ENCODE measurements at regions not wholly inside any gene's neighbourhood (a gene's known extent, or its start where the extent isn't known, plus 50 kb on each side); places are given as distances from the start of the nearest gene placed in this dataset.

DNA sequence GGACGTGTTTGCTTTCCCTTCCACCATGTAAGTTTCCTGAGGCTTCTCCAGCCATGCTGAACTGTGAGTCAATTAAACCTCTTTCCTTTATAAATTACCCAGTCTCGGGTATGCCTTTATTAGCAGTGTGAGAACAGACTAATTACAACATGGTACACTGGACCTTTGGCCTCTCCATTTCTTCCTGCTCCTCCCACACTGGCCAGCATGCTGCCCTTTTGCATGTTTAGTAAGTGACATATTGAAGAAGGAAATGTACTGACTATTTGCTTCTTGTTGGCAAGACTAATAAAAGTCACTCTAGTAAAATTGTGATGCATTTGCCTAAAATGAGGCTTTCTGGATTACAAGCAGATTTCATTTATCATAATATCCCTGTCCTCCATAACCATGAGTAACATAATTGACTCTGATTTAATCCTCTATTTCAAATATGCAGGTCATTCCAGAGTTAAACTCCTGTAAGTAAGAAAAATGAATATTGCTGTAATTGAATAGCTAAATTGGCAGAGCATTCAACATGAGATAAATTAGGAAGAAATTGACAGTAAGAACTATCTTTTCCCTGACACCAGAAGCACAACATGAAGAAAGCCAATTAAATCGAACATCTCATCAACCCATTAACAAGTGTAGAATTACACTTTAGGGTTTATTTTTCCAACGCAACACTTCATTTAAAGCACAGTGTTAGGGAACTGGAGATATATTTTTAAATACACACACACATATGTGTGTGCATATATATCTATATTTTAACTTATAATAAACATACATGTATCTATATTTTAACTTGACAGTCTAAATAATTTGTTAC, 427.8 kb upstream of the ZP4 start:
- DNase-seq = no peak
- H3K27me3 ChIP-seq = no peaks in the 10 kb centered on the region
- no peak for TF ChIP-seq POLR2A (IDR thresholded peaks at IDR 0.05)
- TF ChIP-seq, protein P1, sequence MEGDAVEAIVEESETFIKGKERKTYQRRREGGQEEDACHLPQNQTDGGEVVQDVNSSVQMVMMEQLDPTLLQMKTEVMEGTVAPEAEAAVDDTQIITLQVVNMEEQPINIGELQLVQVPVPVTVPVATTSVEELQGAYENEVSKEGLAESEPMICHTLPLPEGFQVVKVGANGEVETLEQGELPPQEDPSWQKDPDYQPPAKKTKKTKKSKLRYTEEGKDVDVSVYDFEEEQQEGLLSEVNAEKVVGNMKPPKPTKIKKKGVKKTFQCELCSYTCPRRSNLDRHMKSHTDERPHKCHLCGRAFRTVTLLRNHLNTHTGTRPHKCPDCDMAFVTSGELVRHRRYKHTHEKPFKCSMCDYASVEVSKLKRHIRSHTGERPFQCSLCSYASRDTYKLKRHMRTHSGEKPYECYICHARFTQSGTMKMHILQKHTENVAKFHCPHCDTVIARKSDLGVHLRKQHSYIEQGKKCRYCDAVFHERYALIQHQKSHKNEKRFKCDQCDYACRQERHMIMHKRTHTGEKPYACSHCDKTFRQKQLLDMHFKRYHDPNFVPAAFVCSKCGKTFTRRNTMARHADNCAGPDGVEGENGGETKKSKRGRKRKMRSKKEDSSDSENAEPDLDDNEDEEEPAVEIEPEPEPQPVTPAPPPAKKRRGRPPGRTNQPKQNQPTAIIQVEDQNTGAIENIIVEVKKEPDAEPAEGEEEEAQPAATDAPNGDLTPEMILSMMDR (IDR thresholded peaks at IDR 0.05) = no peak
- 74 to 79% methylated on average over 4 of the region's 4 CpGs for WGBS, 2 donors
- no peaks in the 10 kb centered on the region for H3K36me3 ChIP-seq
- no peaks in the 10 kb centered on the region for H3K9me3 ChIP-seq
- H3K4me3 ChIP-seq (replicated peaks in 1 of 3) = no peak overlapping the region
- intact Hi-C loops (cut with DNase I) = no loop called here
- no peaks in the 10 kb centered on the region for H3K4me1 ChIP-seq
- H3K27ac ChIP-seq = no peak overlapping the region

DNA sequence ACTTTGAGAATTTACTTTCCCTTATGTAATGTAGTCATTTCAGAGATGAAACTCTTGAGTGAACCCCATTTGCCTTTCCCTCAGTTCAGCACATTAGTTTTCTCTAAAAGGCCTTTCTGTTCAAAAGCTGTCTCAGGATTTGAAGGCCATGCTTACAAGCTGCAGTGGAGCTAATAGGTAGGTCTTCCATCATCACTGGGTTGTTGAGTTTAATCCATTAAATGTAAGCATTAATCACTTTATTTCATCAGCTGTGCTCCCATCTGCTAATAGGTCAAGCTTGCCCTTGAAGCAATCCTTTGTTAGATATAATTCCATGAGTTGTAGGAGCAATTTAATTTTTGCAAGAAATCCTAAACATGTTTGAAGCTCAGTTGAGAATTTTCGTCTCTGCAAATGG, 422.2 kb upstream of the ZP4 start:
- no peak overlapping the region for H3K4me3 ChIP-seq (replicated peaks in 1 of 3)
- no peak for TF ChIP-seq POLR2A (IDR thresholded peaks at IDR 0.05)
- no peaks in the 10 kb centered on the region for H3K4me1 ChIP-seq
- H3K9me3 ChIP-seq = no peaks in the 10 kb centered on the region
- no peaks in the 10 kb centered on the region for H3K36me3 ChIP-seq
- intact Hi-C loops (cut with DNase I) = no loop called here
- H3K27me3 ChIP-seq = no peaks in the 10 kb centered on the region
- no peak overlapping the region for H3K27ac ChIP-seq
- no peak for DNase-seq
- 83 to 89% methylated on average over 1 of the region's 1 CpG for WGBS, 2 donors

DNA sequence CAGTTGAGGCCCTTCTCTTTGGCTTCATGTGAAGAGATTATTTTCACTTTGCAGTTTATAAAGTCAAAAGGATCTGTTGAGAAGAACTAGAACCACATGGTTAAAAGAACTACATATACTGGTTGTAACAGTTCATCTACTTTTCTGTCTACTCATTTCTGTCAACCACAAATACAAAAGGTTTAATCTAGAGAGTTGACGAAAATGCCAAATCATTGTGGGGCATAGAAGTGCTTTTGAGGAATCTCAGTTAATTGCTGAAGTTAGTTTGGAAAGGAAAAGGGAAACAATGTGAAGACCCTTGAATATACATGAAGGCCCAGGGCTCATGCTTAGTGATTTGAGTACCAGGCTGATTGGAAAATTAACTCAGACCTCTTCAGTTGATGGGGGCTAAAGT, 415.7 kb upstream of the ZP4 start:
- Histone ChIP-seq H3K36me3 (no peaks in the 10 kb centered on the region), H3K27ac (no peak overlapping the region), H3K4me3 (replicated peaks in 1 of 3) (no peak overlapping the region), H3K9me3 (no peaks in the 10 kb centered on the region), H3K4me1 (no peaks in the 10 kb centered on the region), H3K27me3 (no peaks in the 10 kb centered on the region)
- WGBS, 2 donors = 57 to 67% methylated on average over 1 of the region's 1 CpG
- TF ChIP-seq, protein P1 (IDR thresholded peaks at IDR 0.05) = no peak
- no peak for TF ChIP-seq POLR2A (IDR thresholded peaks at IDR 0.05)
- intact Hi-C loops (cut with DNase I) = no loop called here
- no peak for DNase-seq

DNA sequence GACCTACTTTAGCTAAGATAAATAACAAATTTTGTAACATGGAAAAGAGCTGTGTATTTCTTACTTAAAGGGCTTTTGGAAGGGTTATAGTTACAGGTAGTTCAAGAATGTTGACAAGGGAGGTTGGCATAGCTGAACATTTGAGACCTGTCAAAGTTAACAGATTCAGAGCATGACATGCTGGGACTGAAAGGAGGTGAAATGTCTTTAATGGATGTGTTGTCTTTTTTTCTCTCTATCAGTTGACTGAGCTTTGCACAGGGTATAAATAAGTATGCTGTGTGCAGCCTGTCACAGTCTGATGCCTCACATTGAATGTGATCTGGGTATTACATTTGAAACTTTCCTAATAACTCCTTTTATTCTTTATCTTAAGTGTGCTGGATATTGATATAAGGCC, 411.9 kb upstream of the ZP4 start:
- DNase-seq = no peak
- no peak for TF ChIP-seq POLR2A (IDR thresholded peaks at IDR 0.05)
- TF ChIP-seq, protein P1 (IDR thresholded peaks at IDR 0.05) = no peak
- no peaks in the 10 kb centered on the region for H3K36me3 ChIP-seq
- no peak overlapping the region for H3K27ac ChIP-seq
- no peaks in the 10 kb centered on the region for H3K4me1 ChIP-seq
- H3K4me3 ChIP-seq (replicated peaks in 1 of 3) = no peak overlapping the region
- intact Hi-C loops (cut with DNase I) = no loop called here
- H3K27me3 ChIP-seq = no peaks in the 10 kb centered on the region
- H3K9me3 ChIP-seq = no peaks in the 10 kb centered on the region

DNA sequence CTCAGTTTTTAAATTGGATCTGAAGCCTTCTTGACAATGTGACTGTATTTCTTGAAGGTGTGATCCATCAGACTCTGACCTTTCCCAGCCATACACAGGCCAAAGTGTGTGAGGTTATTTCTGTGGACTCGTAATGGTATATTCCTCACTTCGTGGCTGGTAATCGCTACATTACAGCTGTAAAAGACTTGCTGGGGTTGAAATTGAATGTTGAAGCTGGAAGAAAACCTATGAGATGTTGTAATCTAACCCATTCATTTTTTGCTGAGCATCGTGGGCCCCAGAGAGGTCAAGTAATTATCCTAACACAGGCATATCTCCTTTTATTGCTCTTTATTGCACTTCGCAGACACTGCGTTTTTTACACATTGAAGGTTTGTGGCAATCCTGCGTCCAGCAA, 405.6 kb upstream of the ZP4 start:
- Histone ChIP-seq H3K4me3 (replicated peaks in 1 of 3) (no peak overlapping the region), H3K27me3 (no peaks in the 10 kb centered on the region), H3K9me3 (no peaks in the 10 kb centered on the region), H3K27ac (no peak overlapping the region), H3K36me3 (no peaks in the 10 kb centered on the region), H3K4me1 (no peaks in the 10 kb centered on the region)
- intact Hi-C loops (cut with DNase I) = no loop called here
- WGBS, 2 donors = 90% methylated on average over 7 of the region's 7 CpGs
- DNase-seq = no peak
- TF ChIP-seq, protein P1 (IDR thresholded peaks at IDR 0.05) = no peak
- TF ChIP-seq POLR2A (IDR thresholded peaks at IDR 0.05) = no peak
